HEK293T (cell line): ENCODE measurements at regions not wholly inside any gene's neighbourhood (a gene's known extent, or its start where the extent isn't known, plus 50 kb on each side); places are given as distances from the start of the nearest gene placed in this dataset.

Experiments
- CTCF ChIA-PET: fragments of 350-600 bp; formaldehyde crosslinking; extraction: SDS; loops from one replicate; lab custom pipeline; 2021; ENCODE audit warnings: antibody characterized with exemption, inconsistent platforms; lab: Yijun Ruan, JAX
- POLR2A ChIA-PET: fragments of 350-600 bp; formaldehyde crosslinking; extraction: SDS; loops from one replicate; lab custom pipeline; 2020; ENCODE audit warnings: antibody characterized with exemption, inconsistent platforms; lab: Yijun Ruan, JAX
- DNase-seq: peaks from one replicate; pipeline ENCODE4 v3.0.0; 2012; ENCODE audit warnings: mixed read lengths; ENCODE audit errors: extremely low spot score
- ARNT ChIP-seq: fragments of 450-650 bp; IDR thresholded peaks from 2 replicates; pipeline ENCODE4 v1.6.1; 2017; ENCODE audit warnings: mild to moderate bottlenecking
- BHLHE40 ChIP-seq: fragments of 450-650 bp; IDR thresholded peaks from 2 replicates; pipeline ENCODE4 v1.6.1; 2016; ENCODE audit warnings: mild to moderate bottlenecking, moderate library complexity, borderline replicate concordance
- CTBP1 ChIP-seq: fragments of 450-650 bp; IDR thresholded peaks from 2 replicates; pipeline ENCODE4 v1.6.1; 2016; ENCODE audit warnings: borderline replicate concordance
- ELF4 ChIP-seq: fragments of 450-650 bp; IDR thresholded peaks from 2 replicates; pipeline ENCODE4 v1.6.1; 2017; ENCODE audit warnings: antibody characterized with exemption
- FOXA1 ChIP-seq: fragments of 450-650 bp; IDR thresholded peaks from 2 replicates; pipeline ENCODE4 v1.6.1; 2016; ENCODE audit warnings: mild to moderate bottlenecking
- FOXK2 ChIP-seq: fragments of 450-650 bp; IDR thresholded peaks from 2 replicates; pipeline ENCODE4 v1.6.1; 2016; ENCODE audit warnings: mild to moderate bottlenecking
- FOXM1 ChIP-seq: fragments of 450-650 bp; IDR thresholded peaks from 2 replicates; pipeline ENCODE4 v1.6.1; 2017; ENCODE audit warnings: mild to moderate bottlenecking, borderline replicate concordance
- HDGF ChIP-seq: fragments of 450-650 bp; IDR thresholded peaks from 2 replicates; pipeline ENCODE4 v1.6.1; 2017; ENCODE audit warnings: antibody characterized with exemption, borderline replicate concordance
- L3MBTL2 ChIP-seq: fragments of 450-650 bp; conservative IDR thresholded peaks from 2 replicates; pipeline ENCODE4 v1.6.1; 2016; ENCODE audit warnings: mild to moderate bottlenecking
- LEF1 ChIP-seq: fragments of 450-650 bp; IDR thresholded peaks from 2 replicates; pipeline ENCODE4 v1.6.1; 2017; ENCODE audit warnings: mild to moderate bottlenecking, borderline replicate concordance
- NFRKB ChIP-seq: fragments of 450-650 bp; IDR thresholded peaks from 2 replicates; pipeline ENCODE4 v1.6.1; 2016; ENCODE audit warnings: mild to moderate bottlenecking, moderate library complexity
- SP1 ChIP-seq: fragments of 450-650 bp; IDR thresholded peaks from 2 replicates; pipeline ENCODE4 v1.6.1; 2017
- SUZ12 ChIP-seq: fragments of 450-650 bp; IDR thresholded peaks from 2 replicates; pipeline ENCODE4 v1.6.1; 2016; ENCODE audit warnings: mild to moderate bottlenecking
- TARDBP ChIP-seq: fragments of 450-650 bp; IDR thresholded peaks from 2 replicates; pipeline ENCODE4 v1.6.1; 2016
- ZNF384 ChIP-seq: fragments of 450-650 bp; IDR thresholded peaks from 2 replicates; pipeline ENCODE4 v1.6.1; 2016
- TF ChIP-seq, protein P1 (sequence below): fragments of 450-650 bp; IDR thresholded peaks from 2 replicates; pipeline ENCODE4 v1.6.1; 2016

- POLR2A ChIA-PET, result no interaction called here
- no peak for TF ChIP-seq ZNF384
- TF ChIP-seq CTBP1, result no peak
- TF ChIP-seq HDGF, result no peak
- no peak for TF ChIP-seq FOXA1
- TF ChIP-seq LEF1, result no peak
- TF ChIP-seq BHLHE40, result no peak
- TF ChIP-seq SUZ12, result no peak
- no peak for TF ChIP-seq NFRKB
- no peak for TF ChIP-seq ELF4
- TF ChIP-seq FOXK2, result no peak
- TF ChIP-seq TARDBP, result no peak
- TF ChIP-seq FOXM1, result no peak
- no peak for TF ChIP-seq SP1
- TF ChIP-seq L3MBTL2, result no peak
- TF ChIP-seq, protein P1, sequence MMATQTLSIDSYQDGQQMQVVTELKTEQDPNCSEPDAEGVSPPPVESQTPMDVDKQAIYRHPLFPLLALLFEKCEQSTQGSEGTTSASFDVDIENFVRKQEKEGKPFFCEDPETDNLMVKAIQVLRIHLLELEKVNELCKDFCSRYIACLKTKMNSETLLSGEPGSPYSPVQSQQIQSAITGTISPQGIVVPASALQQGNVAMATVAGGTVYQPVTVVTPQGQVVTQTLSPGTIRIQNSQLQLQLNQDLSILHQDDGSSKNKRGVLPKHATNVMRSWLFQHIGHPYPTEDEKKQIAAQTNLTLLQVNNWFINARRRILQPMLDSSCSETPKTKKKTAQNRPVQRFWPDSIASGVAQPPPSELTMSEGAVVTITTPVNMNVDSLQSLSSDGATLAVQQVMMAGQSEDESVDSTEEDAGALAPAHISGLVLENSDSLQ, result no peak
- no peak for DNase-seq
- CTCF ChIA-PET, result no interaction called here
These were observed 210.2 kb upstream of the CITED2 start for GRCh38 chr6:139584599-139584998.

DNA sequence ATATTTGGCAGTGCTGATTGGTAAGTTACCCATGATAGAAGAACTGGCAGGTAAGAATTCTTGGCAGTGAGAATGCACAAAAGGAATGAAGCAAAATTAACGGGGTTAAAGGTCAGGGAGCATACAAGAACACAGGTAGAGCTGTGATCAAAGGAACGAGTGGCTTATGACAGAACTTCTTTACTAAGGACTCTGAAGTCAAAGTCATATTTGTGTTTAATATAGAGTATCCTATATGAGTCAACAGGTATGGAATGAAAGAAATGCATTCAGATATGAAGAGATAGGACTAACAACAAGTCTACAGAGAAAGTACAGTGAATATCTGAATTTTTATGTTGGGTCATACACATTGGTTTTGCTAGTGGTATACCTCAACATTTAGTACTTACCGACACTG is 209.0 kb upstream of the CITED2 start:
- POLR2A ChIA-PET, result no interaction called here
- TF ChIP-seq, protein P1, result no peak
- no peak for TF ChIP-seq L3MBTL2
- CTCF ChIA-PET, result no interaction called here
- DNase-seq, result no peak

GRCh38 chr6:139582956-139583355 is 208.5 kb upstream of the CITED2 start:
- ChIA-PET CTCF (no interaction called here), POLR2A (no interaction called here)
- DNase-seq, result no peak
- no peak for TF ChIP-seq FOXK2
- no peak for TF ChIP-seq LEF1
- TF ChIP-seq L3MBTL2, result no peak
- no peak for TF ChIP-seq HDGF
- TF ChIP-seq ELF4, result no peak
- TF ChIP-seq ARNT, result no peak

DNA sequence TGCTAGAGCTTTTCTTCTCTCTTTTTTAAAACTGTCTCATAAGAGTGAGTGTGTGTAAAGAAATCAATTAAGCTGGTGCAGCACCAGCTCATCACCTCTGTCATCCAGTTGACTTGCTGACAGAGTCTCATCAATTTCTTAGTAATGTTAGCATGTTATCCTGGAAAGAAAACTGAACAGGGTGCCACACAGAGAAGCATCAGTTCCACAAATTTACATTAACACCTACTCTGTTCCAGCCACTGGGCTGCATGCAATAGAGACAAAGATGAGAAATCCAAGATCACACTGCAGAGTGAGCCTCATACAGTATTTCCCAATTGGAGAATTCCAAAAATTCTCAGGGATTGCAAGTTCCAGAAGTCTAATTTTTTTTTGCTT is 207.0 kb upstream of the CITED2 start:
- ChIA-PET POLR2A (no interaction called here), CTCF (no interaction called here)
- TF ChIP-seq NFRKB, result no peak
- TF ChIP-seq FOXA1, result no peak
- no peak for DNase-seq

DNA sequence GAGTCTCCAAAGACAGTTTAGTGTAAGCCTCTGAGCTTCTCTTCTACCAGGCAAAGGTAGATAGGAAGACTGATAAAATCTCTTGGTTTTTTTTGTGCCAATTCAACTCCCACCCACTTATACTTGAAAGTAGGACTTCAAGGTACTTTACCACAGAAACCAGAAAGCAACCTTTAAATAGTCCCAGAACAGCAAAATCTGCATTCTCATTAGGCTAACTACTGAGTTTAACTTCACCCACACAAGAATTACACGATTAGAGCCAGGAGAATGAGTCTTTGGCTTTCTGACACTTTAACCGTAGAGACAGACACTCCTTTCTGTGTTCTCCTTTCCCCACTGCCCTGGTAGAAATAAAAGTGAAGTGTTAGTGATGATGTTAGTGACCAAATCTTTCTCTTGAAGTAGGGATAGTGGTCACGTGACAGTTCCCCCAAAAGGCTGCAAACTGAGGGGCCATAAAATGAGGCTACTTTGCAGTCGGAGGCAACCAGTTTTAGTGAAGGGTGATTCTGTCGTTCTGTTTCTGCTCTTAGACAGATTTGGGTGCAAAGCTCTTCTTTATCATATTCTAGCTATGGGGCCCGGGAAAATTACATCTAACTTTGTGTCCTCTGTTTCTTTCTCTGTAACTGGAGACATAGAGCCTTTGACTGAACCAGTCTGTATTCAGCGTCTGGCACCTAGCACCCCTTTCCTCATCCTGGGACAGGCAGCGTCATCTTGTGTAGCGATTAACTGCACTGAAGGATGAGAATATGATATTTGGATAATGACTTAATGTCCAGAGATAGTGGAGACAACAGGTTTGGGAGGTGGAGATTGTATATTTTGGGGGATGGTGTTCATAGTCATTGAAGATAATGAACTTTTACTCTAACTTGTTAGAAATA is 206.4 kb upstream of the CITED2 start:
- ChIA-PET CTCF (interaction anchor here (0.6 kb wide), 1 partner anchor 270 kb away, joined by 3 read pairs; no protein-coding TSS in a partner anchor), POLR2A (no interaction called here)
- TF ChIP-seq FOXM1, result no peak
- no peak for TF ChIP-seq L3MBTL2
- no peak for TF ChIP-seq ELF4
- TF ChIP-seq TARDBP, result no peak
- TF ChIP-seq ZNF384, result no peak
- no peak for TF ChIP-seq HDGF
- no peak for TF ChIP-seq ARNT
- TF ChIP-seq, protein P1, result no peak
- TF ChIP-seq CTBP1, result no peak
- no peak for TF ChIP-seq NFRKB
- TF ChIP-seq FOXK2, result no peak
- TF ChIP-seq BHLHE40, result no peak
- TF ChIP-seq SUZ12, result no peak
- no peak for TF ChIP-seq LEF1
- no peak for TF ChIP-seq FOXA1
- TF ChIP-seq SP1, result no peak
- DNase-seq, result no peak

DNA sequence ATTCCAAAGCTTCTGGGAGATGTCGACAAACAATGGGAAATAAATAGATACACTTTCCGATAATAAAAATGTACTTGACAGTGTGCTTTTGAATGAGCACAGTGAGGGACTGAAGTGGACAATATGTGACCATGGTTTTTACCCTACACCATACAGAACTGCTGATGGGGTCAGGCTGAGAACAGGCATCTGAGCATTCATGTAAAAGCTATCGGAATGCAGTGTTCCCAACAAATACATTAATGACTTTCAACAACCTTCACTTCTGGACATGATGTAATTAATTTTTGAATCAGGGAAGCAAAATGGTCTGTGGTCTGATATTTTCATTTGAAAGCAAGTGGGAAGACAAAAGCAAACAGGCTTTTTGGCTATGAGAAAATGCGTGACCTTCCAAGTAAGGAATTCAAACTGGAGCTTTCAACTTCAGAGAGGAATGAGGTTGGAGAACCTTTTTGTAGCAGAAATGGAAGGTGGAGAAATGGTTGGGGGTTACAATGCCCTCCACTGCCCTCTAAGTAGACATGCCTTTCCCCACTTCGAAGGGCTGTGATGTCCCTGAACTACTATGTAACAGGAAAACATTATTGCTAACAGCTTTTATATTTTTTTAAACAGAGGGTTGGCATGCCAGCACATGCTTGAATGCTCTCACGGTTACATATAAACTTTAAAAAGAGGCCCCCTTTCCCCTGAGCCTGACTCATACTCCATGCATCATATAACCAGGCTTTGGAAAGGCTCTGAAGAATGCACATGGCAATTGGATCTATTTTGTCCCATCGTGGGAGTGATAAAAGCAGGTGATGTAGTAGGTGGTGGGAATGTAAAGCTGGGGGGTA is 203.5 kb upstream of the CITED2 start:
- CTCF ChIA-PET, result no interaction called here
- TF ChIP-seq SP1, result no peak
- TF ChIP-seq BHLHE40, result no peak
- no peak for TF ChIP-seq L3MBTL2
- TF ChIP-seq CTBP1, result no peak
- TF ChIP-seq HDGF, result no peak
- TF ChIP-seq FOXM1, result no peak
- no peak for TF ChIP-seq FOXA1
- TF ChIP-seq LEF1, result no peak
- TF ChIP-seq ZNF384, result no peak
- no peak for TF ChIP-seq ARNT
- TF ChIP-seq NFRKB, result no peak
- no peak for TF ChIP-seq SUZ12
- TF ChIP-seq, protein P1, result no peak
- TF ChIP-seq FOXK2, result no peak
- no peak for TF ChIP-seq ELF4
- TF ChIP-seq TARDBP, result no peak
- no peak for DNase-seq
- POLR2A ChIA-PET, result interaction anchor here (1.0 to 1.1 kb wide), 2 partner anchors 203 to 204 kb away, joined by 4 to 12 read pairs; partner anchors contain the start of gene CITED2
